ENCODE measurements at regions not wholly inside any gene's neighbourhood (a gene's known extent, or its start where the extent isn't known, plus 50 kb on each side); places are given as distances from the start of the nearest gene placed in this dataset.

DNA sequence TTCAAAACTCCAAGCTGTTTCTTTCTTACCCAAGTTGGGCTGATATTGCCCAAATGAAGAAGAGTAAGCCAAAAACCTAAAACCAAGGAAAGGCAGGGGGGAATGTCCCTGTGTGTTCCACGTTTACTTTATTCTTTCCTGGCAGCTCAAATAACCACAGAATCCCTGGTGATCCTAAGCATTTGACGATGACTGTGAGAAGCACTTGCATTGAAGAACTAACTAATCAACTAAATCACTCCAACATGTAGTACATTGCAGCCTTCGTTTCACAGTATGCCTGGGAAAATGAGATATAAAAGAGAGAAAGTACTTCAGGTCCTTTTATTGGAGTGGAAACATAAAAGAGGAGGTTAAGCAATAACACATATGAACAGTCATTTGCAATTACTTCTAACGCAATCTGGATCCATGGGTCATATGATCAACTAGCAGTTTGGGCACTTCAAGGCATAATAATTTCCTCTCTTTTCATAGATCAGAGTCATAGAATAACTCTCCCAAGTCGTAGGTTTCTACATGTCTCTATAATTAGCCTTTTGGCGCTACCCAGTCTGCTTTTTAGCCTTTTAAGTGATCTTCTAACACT, 338.4 kb downstream of the TMEM167A start:
- no peaks in the 10 kb centered on the region for H3K36me3 ChIP-seq
- TF ChIP-seq, protein P1, sequence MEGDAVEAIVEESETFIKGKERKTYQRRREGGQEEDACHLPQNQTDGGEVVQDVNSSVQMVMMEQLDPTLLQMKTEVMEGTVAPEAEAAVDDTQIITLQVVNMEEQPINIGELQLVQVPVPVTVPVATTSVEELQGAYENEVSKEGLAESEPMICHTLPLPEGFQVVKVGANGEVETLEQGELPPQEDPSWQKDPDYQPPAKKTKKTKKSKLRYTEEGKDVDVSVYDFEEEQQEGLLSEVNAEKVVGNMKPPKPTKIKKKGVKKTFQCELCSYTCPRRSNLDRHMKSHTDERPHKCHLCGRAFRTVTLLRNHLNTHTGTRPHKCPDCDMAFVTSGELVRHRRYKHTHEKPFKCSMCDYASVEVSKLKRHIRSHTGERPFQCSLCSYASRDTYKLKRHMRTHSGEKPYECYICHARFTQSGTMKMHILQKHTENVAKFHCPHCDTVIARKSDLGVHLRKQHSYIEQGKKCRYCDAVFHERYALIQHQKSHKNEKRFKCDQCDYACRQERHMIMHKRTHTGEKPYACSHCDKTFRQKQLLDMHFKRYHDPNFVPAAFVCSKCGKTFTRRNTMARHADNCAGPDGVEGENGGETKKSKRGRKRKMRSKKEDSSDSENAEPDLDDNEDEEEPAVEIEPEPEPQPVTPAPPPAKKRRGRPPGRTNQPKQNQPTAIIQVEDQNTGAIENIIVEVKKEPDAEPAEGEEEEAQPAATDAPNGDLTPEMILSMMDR (IDR thresholded peaks at IDR 0.05), result no peak
- TF ChIP-seq POLR2A (IDR thresholded peaks at IDR 0.05), result no peak
- H3K27ac ChIP-seq, result no peak overlapping the region
- WGBS, 4 donors, result 63 to 74% (median 72%) methylated on average over 6 of the region's 6 CpGs
- intact Hi-C loops (cut with DNase I), result no loop called here
- H3K4me3 ChIP-seq, result no peak overlapping the region
- no peaks in the 10 kb centered on the region for H3K4me1 ChIP-seq
- no peak for ATAC-seq
- no peaks in the 10 kb centered on the region for H3K27me3 ChIP-seq
- no peaks in the 10 kb centered on the region for H3K9me3 ChIP-seq
- no peak for DNase-seq

DNA sequence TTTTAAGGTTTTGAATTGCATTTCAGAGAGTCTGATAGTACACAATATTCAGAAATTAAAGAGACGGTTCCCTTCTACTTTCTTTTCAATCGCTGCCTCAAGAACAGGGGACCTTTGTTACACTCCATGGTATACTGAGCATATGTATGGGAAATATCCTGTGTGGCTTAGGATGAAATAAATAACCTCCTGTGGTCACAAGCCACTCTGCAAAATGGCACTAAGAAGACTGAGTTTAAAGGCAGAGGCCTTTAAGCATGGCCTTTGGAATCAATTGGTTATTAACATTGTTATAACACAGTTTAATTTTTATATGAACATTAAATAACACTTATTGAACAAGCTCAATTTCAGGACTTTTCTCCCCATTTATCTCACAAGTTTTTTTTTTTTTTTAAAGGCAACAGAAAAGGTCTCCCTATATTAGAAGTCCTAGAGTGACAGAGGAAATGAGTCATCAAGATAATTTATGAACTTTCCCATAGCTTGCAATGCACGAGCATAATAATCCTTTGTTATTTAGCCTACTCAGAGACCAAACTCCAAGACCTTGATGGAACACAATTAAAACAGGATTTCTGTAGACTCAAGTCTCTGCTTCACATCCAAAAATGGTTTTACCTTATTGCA, 341.9 kb downstream of the TMEM167A start:
- Histone ChIP-seq H3K27me3 (no peaks in the 10 kb centered on the region), H3K9me3 (no peaks in the 10 kb centered on the region), H3K4me3 (no peak overlapping the region), H3K4me1 (no peaks in the 10 kb centered on the region), H3K27ac (peak overlapping the region in 2 of 12 donors; percentile 13 to 26), H3K36me3 (no peaks in the 10 kb centered on the region)
- ATAC-seq, result peak in 1 of 4 donors; percentile 54
- intact Hi-C loops (cut with DNase I), result no loop called here
- TF ChIP-seq, protein P1 (IDR thresholded peaks at IDR 0.05), result no peak
- no peak for TF ChIP-seq POLR2A (IDR thresholded peaks at IDR 0.05)
- WGBS, 4 donors, result 56 to 61% (median 60%) methylated on average over 3 of the region's 3 CpGs
- no peak for DNase-seq

DNA sequence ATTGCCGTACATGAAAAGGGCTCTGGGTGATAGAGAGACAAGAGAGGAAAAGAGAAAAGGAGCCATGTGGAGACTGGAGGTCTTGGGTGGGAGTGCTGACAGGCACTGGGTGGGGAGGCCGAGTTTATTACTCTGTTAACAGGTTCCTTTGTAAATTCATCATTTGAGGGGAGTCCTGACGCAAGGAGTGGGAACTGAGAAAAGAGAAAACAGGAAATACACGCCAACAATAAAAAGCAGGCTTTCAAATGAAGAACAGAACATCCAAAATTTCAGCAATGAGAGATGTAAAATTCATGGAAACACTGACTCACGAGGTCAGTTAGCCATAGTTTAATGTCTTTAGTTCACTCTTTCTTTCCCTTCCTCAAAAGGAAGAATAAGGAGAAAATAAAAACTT, 342.8 kb downstream of the TMEM167A start:
- intact Hi-C loops (cut with DNase I), result no loop called here
- Histone ChIP-seq H3K27ac (peak overlapping the region in 2 of 12 donors; percentile 16 to 26), H3K4me1 (peaks cover 0 to 5% (median 0%) of the 10 kb centered on the region in 12 donors), H3K27me3 (no peaks in the 10 kb centered on the region), H3K4me3 (no peak overlapping the region), H3K36me3 (no peaks in the 10 kb centered on the region), H3K9me3 (no peaks in the 10 kb centered on the region)
- no peak for TF ChIP-seq POLR2A (IDR thresholded peaks at IDR 0.05)
- TF ChIP-seq, protein P1 (IDR thresholded peaks at IDR 0.05), result no peak
- no peak for DNase-seq
- 63 to 75% (median 65%) methylated on average over 5 of the region's 5 CpGs for WGBS, 4 donors
- ATAC-seq, result peak in 2 of 4 donors; percentile 55 to 65

DNA sequence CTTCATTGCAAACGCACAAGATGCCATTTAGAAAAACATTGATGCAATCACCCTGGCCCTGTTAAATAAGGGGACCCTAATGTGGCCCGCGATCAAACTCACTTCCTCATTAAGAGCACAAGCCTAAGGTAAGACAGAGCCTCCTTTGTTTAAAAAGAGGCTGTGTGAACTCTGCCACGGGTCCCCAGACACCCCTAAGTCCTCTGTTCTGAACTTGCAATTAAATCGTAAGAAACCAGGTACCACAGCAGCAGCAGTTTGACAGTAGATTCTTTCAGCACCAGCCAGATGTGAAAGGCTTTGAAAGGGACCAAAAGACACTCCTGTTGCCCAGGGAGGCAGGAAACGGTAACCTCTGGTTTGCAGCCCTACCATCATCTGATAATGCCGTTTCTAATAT, 346.3 kb downstream of the TMEM167A start:
- ATAC-seq (no peak), DNase-seq (no peak)
- H3K9me3 ChIP-seq, result no peaks in the 10 kb centered on the region
- no peaks in the 10 kb centered on the region for H3K36me3 ChIP-seq
- H3K4me3 ChIP-seq, result no peak overlapping the region
- no peak for TF ChIP-seq POLR2A (IDR thresholded peaks at IDR 0.05)
- TF ChIP-seq, protein P1 (IDR thresholded peaks at IDR 0.05), result no peak
- 63 to 68% (median 67%) methylated on average over 7 of the region's 7 CpGs for WGBS, 4 donors
- intact Hi-C loops (cut with DNase I), result no loop called here
- H3K27me3 ChIP-seq, result no peaks in the 10 kb centered on the region
- H3K4me1 ChIP-seq, result peaks cover 0 to 6% (median 0%) of the 10 kb centered on the region in 12 donors
- no peak overlapping the region for H3K27ac ChIP-seq
